Heart left ventricle (tissue), 16 donors: ENCODE measurements at regions not wholly inside any gene's neighbourhood (a gene's known extent, or its start where the extent isn't known, plus 50 kb on each side); places are given as distances from the start of the nearest gene placed in this dataset.

Source experiments
- ATAC-seq, 4 donors: fragments of 200-7000 bp; cut with Tn5 transposase; one replicate each; pipeline ENCODE4 v1.9.1; 2020 to 2022; ENCODE audit warnings: moderate library complexity in 4 of 4, mild to moderate bottlenecking in 3 of 4, moderate number of reproducible peaks in 1 of 4
- DNase-seq, 5 donors: peaks; one replicate each; pipeline ENCODE4 v3.0.0-alpha.2; 2020
- H3K27ac ChIP-seq, 12 donors: fragments of 200-600 bp; sonication (generic) in 4 of 12; one replicate each; pipeline versions ENCODE4 v1.5.0 to v1.8.0; 2016 to 2022; ENCODE audit warnings: mild to moderate bottlenecking in 2 of 12
- H3K27me3 ChIP-seq, 9 donors: fragments of 200-600 bp; sonication (generic) in 2 of 9; one replicate each; pipeline versions ENCODE4 v1.5.1 to v1.8.0; 2016 to 2022; ENCODE audit warnings: mild to moderate bottlenecking in 3 of 9
- H3K36me3 ChIP-seq, 9 donors: fragments of 200-600 bp; sonication (generic) in 2 of 9; one replicate each; pipeline versions ENCODE4 v1.5.0 to v1.8.0; 2018 to 2022; ENCODE audit warnings: mild to moderate bottlenecking in 2 of 9
- H3K4me1 ChIP-seq, 12 donors: fragments of 200-600 bp; sonication (generic) in 4 of 12; one replicate each; pipeline versions ENCODE4 v1.5.0 to v1.8.0; 2016 to 2022; ENCODE audit warnings: mild to moderate bottlenecking in 3 of 12
- H3K4me3 ChIP-seq, 12 donors: fragments of 200-600 bp; sonication (generic) in 4 of 12; one replicate each; pipeline versions ENCODE4 v1.5.0 to v1.8.0; 2017 to 2022; ENCODE audit warnings: mild to moderate bottlenecking in 9 of 12, moderate library complexity in 4 of 12
- H3K9me3 ChIP-seq, 12 donors: fragments of 200-600 bp; sonication (generic) in 4 of 12; one replicate each; pipeline versions ENCODE4 v1.5.0 to v1.8.0; 2016 to 2022; ENCODE audit warnings: mild to moderate bottlenecking in 1 of 12
- POLR2A ChIP-seq, 2 donors: fragments of 450-650 bp; IDR thresholded peaks; one replicate each; pipeline ENCODE4 v1.6.1; 2017; ENCODE audit warnings: antibody characterized with exemption in 2 of 2, mild to moderate bottlenecking in 2 of 2, moderate library complexity in 2 of 2
- WGBS, 4 donors: extraction: QIAGEN DNeasy Blood & Tissue Kit in 2 of 4; methylation state at CpG; one replicate each; pipeline versions ENCODE4 v1.1.5 to v1.1.7; 2013 to 2018; 5-methylcytosine and 5-hydroxymethylcytosine counted together
- intact Hi-C, 10 donors: fragments of 100-400 bp; cut with DNase I; formaldehyde crosslinking; loops; one replicate each; pipeline versions ENCODE4 v1.11.1 to v1.14.2; 2022
- TF ChIP-seq, protein P1 (sequence below), 12 donors: fragments of 200-600 bp; sonication (generic) in 4 of 12; IDR thresholded peaks; one replicate each; pipeline versions ENCODE4 v1.5.0 to v1.8.0; 2018 to 2022; ENCODE audit warnings: antibody characterized with exemption in 12 of 12, mild to moderate bottlenecking in 5 of 12
- donor health status: ischemic (EF 13 %, LVEDD 7.1; RV severe dilation, severe dysfunction).
- donor health status: healthy with polysubstance abuse.
- donor health status: DM: no; HTN: yes; CAD: no.
- donor health status: DM: no; HTN: no; CAD: no.
- donor health status: ischemic (EF 25% LVEDD 6.9; RV normal size, moderate dysfunction).
- donor health status: ischemic (EF 25% LVEDD 5.7; RV mildly dilated, moderate dysfunction).
- donor health status: healthy.
- donor health status: DM: yes; HTN: yes; CAD: no.
- donor health status: ischemic (EF 35%, LVEDD 5.7; RV mildly dilated, moderate dysfunction).
- donor health status: nonischemic (EF 11% LVEDD 7.7; RV severe dilation, severe dysfunction).
- donor health status: DM: yes; HTN: yes; CAD: no.
- donor health status: PGD.
- donor health status: ischemic (EF 29% LVEDD 5.4; RV normal size, mild dysfunction).
- donor health status: nonischemic (EF 23%, LVEDD 6.1; RV moderate dilation, normal function).

DNA sequence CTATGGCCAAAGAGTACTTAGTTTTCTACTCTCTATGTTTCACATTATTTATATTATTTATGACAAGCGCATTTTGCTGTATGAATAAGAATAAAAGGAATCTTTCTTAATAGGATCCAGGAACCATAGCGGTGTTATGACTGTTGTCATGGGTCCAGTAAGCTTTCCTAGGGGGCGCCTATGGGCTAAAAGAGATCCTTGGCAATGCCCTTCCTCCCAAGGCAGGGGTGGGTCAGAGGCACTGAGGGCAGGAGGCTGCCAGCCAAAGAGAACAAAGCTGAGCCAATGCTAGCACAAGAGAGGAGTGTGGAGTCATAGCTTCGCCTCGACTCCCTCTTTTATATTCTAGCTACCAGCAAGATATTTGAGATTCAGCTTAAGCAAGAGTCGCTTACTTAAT, 98.4 kb upstream of the GNAQ start:
- peaks cover 0 to 8% (median 0%) of the 10 kb centered on the region in 12 donors for H3K4me1 ChIP-seq
- ATAC-seq (no peak), DNase-seq (no peak)
- intact Hi-C loops, result no loop called here
- H3K4me3 ChIP-seq, result no peak overlapping the region
- 58 to 73% (median 67%) methylated on average over 6 of the region's 6 CpGs for WGBS, 4 donors
- H3K27ac ChIP-seq, result no peak overlapping the region
- TF ChIP-seq, protein P1, sequence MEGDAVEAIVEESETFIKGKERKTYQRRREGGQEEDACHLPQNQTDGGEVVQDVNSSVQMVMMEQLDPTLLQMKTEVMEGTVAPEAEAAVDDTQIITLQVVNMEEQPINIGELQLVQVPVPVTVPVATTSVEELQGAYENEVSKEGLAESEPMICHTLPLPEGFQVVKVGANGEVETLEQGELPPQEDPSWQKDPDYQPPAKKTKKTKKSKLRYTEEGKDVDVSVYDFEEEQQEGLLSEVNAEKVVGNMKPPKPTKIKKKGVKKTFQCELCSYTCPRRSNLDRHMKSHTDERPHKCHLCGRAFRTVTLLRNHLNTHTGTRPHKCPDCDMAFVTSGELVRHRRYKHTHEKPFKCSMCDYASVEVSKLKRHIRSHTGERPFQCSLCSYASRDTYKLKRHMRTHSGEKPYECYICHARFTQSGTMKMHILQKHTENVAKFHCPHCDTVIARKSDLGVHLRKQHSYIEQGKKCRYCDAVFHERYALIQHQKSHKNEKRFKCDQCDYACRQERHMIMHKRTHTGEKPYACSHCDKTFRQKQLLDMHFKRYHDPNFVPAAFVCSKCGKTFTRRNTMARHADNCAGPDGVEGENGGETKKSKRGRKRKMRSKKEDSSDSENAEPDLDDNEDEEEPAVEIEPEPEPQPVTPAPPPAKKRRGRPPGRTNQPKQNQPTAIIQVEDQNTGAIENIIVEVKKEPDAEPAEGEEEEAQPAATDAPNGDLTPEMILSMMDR (IDR thresholded peaks at IDR 0.05), result no peak
- TF ChIP-seq POLR2A (IDR thresholded peaks at IDR 0.05), result no peak
- H3K27me3 ChIP-seq, result peaks cover 0 to 11% (median 0%) of the 10 kb centered on the region in 9 donors
- H3K9me3 ChIP-seq, result no peaks in the 10 kb centered on the region
- H3K36me3 ChIP-seq, result no peaks in the 10 kb centered on the region

DNA sequence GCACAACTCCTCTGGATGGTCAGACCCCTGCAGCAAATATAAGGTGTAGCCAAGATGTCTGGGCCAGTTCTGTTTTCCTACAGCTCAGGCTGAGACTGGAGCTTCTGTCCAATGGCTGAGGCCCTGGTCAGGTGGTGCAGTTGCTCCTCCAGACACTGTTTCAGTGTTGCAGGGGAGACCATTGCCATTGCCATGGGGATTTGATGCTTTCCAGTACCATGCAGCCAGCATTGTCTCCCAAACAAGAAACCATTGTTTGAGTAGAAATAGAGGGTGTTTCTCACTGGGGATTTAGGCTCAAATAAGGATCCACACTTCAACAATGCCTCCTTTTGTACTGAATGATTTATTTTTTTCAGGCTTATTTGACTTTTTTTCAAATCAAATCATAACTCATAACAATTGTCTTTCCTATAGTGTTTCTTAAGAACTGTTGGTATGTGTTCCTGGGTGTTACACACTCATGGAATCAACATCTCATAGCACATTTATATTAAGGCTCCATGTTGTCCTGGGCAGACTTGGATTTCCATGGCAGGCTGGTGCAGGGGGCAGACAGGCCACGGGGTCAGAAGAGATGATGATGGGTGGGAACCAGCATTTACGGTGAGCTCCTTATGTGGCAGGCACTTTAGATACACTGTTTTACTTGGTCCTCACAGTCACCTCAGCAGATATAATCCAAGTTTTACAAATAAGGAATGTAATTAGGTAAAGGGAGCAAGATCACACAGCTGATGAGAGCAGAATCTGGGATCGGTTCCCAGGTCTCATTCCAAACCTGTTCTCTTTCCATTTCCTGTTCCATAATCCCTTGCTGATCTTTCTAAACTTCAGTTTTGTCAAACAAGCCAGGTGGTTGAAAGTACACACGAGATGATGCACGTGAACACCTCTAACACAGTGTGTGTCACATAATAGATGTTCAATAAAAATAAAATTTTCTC, 95.9 kb upstream of the GNAQ start:
- 76 to 95% (median 83%) methylated on average over 5 of the region's 5 CpGs for WGBS, 4 donors
- no peak overlapping the region for H3K27ac ChIP-seq
- ATAC-seq, result no peak
- TF ChIP-seq, protein P1 (IDR thresholded peaks at IDR 0.05), result no peak
- TF ChIP-seq POLR2A (IDR thresholded peaks at IDR 0.05), result no peak
- no peaks in the 10 kb centered on the region for H3K36me3 ChIP-seq
- no peak for DNase-seq
- H3K9me3 ChIP-seq, result peaks cover 0 to 2% (median 0%) of the 10 kb centered on the region in 12 donors
- intact Hi-C loops, result loop anchor here in 3 of 10 donors (10.0 kb wide), 3 partner anchors 153 to 683 kb away; no protein-coding TSS in a partner anchor
- H3K4me1 ChIP-seq, result peaks cover 0 to 7% (median 0%) of the 10 kb centered on the region in 12 donors
- H3K27me3 ChIP-seq, result peaks cover 0 to 11% (median 0%) of the 10 kb centered on the region in 9 donors
- no peak overlapping the region for H3K4me3 ChIP-seq

DNA sequence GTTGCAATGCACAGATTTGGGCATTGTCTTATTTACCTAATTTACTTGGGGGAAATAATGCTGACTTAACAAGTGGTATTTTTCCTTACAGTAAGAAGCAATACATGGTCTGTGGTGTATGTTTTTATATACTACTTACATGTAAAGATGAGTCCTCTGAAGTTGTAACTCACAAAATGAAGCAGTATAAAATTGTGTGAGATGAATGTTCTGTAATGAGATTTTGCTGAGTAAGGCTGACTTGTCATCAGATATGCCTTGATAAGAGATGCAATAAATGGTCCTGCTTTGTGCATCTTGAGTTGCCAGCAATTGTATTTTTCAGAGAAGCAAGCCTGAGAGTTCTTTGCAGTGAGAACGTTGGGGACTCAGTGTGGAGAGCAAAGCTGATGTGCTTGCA, 92.2 kb upstream of the GNAQ start:
- 31 to 73% (median 69%) methylated on average over 1 of the region's 1 CpG for WGBS, 4 donors
- Histone ChIP-seq H3K36me3 (no peaks in the 10 kb centered on the region), H3K27ac (no peak overlapping the region), H3K4me1 (peaks cover 0 to 17% (median 0%) of the 10 kb centered on the region in 12 donors), H3K9me3 (peaks cover 0 to 2% (median 0%) of the 10 kb centered on the region in 12 donors), H3K4me3 (no peak overlapping the region), H3K27me3 (peaks cover 0 to 11% (median 0%) of the 10 kb centered on the region in 9 donors)
- DNase-seq (no peak), ATAC-seq (no peak)
- intact Hi-C loops, result loop anchor here in 3 of 10 donors (10.0 kb wide), 3 partner anchors 149 to 679 kb away; no protein-coding TSS in a partner anchor
- TF ChIP-seq, protein P1 (IDR thresholded peaks at IDR 0.05), result no peak
- no peak for TF ChIP-seq POLR2A (IDR thresholded peaks at IDR 0.05)

DNA sequence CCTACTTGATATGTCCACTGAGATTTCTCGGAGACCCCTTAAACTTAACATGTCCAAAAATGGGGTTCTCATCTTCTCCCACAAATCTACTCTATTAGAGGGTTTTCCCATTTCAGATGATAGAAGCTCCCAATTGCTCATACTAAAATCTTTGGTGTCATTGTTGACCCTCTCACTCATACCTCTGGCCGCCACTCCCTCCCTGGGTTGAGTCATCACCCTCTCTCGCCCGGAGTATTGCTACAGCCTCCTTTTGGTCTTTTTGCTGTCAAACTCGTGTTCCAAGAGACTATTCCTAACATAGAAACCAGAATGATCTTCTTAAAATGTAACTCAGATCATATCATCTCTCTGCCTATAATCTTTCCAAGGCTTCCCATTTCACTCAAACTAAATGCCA, 91.0 kb upstream of the GNAQ start:
- intact Hi-C loops, result loop anchor here in 3 of 10 donors (10.0 kb wide), 3 partner anchors 148 to 678 kb away; no protein-coding TSS in a partner anchor
- no peak for DNase-seq
- Histone ChIP-seq H3K27me3 (no peaks in the 10 kb centered on the region), H3K4me3 (no peak overlapping the region), H3K4me1 (peaks cover 0 to 17% (median 0%) of the 10 kb centered on the region in 12 donors), H3K36me3 (no peaks in the 10 kb centered on the region), H3K9me3 (peaks cover 0 to 2% (median 0%) of the 10 kb centered on the region in 12 donors), H3K27ac (no peak overlapping the region)
- TF ChIP-seq, protein P1 (IDR thresholded peaks at IDR 0.05), result no peak
- no peak for TF ChIP-seq POLR2A (IDR thresholded peaks at IDR 0.05)
- no peak for ATAC-seq
- WGBS, 4 donors, result 83 to 86% (median 85%) methylated on average over 5 of the region's 5 CpGs
